ENCODE measurements at regions not wholly inside any gene's neighbourhood (a gene's known extent, or its start where the extent isn't known, plus 50 kb on each side); places are given as distances from the start of the nearest gene placed in this dataset.

DNA sequence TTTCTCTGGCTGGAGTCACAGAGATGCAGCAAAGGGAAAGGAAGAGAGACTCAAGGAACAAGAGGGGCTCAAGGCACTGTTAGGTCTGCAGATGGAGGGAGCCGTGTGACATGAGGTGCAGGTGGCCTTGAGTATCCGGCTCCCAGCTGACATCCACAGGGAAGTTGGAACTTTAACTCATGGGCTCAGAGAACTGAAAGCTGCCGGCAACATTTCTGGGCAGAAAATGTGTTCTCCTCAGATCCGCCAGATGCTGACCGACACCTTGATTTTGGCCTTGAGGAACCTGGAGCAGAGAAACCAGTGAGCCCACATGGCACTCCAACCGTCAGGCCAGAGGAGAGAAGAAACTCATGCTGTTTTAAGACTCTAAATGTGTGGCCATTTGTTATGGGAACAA lies 258.1 kb upstream of the IRX2 start:
- intact Hi-C loops (cut with micrococcal nuclease; ENCODE audit: unreplicated experiment) (no loop called here), in situ Hi-C loops (cut with MboI) (no loop called here)
- H3K4me1 ChIP-seq (ENCODE audit: control insufficient read depth, insufficient read depth, low read length), result no peaks in the 10 kb centered on the region
- no peak overlapping the region for H3K4me3 ChIP-seq
- no peaks in the 10 kb centered on the region for H3K36me3 ChIP-seq (ENCODE audit: control insufficient read depth in 2 of 2, insufficient read depth in 2 of 2, low read length in 1 of 2)
- H3K9me3 ChIP-seq (replicated peaks; ENCODE audit: control insufficient read depth, insufficient read depth, low read length), result no peaks in the 10 kb centered on the region; the same call in 2 of the 3 replicates
- ATAC-seq (no peak), DNase-seq (ENCODE audit: low read depth, low spot score) (no peak), FAIRE-seq (no peak)
- no peaks in the 10 kb centered on the region for H3K79me2 ChIP-seq (ENCODE audit: control insufficient read depth, insufficient read depth, low read length)
- H4K20me1 ChIP-seq (ENCODE audit: control insufficient read depth, insufficient read depth), result no peaks in the 10 kb centered on the region
- WGBS (ENCODE audit: insufficient coverage, insufficient replicate concordance, low lambda C conversion rate, missing lambda C conversion rate), result 32% methylated on average over 6 of the region's 6 CpGs
- RAD21 ChIA-PET (ENCODE audit: unreplicated experiment), result no interaction called here
- CTCF ChIA-PET, result no interaction called here
- SMC1A ChIA-PET (ENCODE audit: uncharacterized antibody, unreplicated experiment), result no interaction called here
- no peak overlapping the region for H3K9ac ChIP-seq (ENCODE audit: control insufficient read depth, insufficient read depth, low read length)
- no peak overlapping the region for H2AFZ ChIP-seq (ENCODE audit: control insufficient read depth, low read depth, low read length)
- POLR2A ChIA-PET, result no interaction called here
- no TSS peak for BruUV-seq (replicated peaks)
- H3K4me2 ChIP-seq (ENCODE audit: control insufficient read depth, insufficient read depth), result no peak overlapping the region
- no peaks in the 10 kb centered on the region for H3K27me3 ChIP-seq (replicated peaks in 1 of 2; ENCODE audit: control insufficient read depth in 2 of 2, insufficient read depth in 2 of 2, low read length in 1 of 2)
- H3K27ac ChIP-seq (ENCODE audit: control insufficient read depth, insufficient read depth), result no peak overlapping the region
- TF ChIP-seq EED (IDR thresholded peaks at IDR 0.05; ENCODE audit: low read depth), result no peak
- TF ChIP-seq ESRRA (IDR thresholded peaks at IDR 0.05; ENCODE audit: low read length), result no peak
- no peak for TF ChIP-seq STAT1 (conservative IDR thresholded peaks at IDR 0.05)
- TF ChIP-seq, protein P1, sequence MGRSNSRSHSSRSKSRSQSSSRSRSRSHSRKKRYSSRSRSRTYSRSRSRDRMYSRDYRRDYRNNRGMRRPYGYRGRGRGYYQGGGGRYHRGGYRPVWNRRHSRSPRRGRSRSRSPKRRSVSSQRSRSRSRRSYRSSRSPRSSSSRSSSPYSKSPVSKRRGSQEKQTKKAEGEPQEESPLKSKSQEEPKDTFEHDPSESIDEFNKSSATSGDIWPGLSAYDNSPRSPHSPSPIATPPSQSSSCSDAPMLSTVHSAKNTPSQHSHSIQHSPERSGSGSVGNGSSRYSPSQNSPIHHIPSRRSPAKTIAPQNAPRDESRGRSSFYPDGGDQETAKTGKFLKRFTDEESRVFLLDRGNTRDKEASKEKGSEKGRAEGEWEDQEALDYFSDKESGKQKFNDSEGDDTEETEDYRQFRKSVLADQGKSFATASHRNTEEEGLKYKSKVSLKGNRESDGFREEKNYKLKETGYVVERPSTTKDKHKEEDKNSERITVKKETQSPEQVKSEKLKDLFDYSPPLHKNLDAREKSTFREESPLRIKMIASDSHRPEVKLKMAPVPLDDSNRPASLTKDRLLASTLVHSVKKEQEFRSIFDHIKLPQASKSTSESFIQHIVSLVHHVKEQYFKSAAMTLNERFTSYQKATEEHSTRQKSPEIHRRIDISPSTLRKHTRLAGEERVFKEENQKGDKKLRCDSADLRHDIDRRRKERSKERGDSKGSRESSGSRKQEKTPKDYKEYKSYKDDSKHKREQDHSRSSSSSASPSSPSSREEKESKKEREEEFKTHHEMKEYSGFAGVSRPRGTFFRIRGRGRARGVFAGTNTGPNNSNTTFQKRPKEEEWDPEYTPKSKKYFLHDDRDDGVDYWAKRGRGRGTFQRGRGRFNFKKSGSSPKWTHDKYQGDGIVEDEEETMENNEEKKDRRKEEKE (IDR thresholded peaks at IDR 0.05), result no peak
- no peak for TF ChIP-seq IKZF1 (conservative IDR thresholded peaks at IDR 0.05)
- TF ChIP-seq NFYB (IDR thresholded peaks at IDR 0.05; ENCODE audit: insufficient read depth, low read depth, low read length), result no peak
- TF ChIP-seq, protein P2, sequence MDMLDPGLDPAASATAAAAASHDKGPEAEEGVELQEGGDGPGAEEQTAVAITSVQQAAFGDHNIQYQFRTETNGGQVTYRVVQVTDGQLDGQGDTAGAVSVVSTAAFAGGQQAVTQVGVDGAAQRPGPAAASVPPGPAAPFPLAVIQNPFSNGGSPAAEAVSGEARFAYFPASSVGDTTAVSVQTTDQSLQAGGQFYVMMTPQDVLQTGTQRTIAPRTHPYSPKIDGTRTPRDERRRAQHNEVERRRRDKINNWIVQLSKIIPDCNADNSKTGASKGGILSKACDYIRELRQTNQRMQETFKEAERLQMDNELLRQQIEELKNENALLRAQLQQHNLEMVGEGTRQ (IDR thresholded peaks at IDR 0.05; ENCODE audit: borderline replicate concordance, low read depth, low read length), result no peak
- TF ChIP-seq, protein P3, sequence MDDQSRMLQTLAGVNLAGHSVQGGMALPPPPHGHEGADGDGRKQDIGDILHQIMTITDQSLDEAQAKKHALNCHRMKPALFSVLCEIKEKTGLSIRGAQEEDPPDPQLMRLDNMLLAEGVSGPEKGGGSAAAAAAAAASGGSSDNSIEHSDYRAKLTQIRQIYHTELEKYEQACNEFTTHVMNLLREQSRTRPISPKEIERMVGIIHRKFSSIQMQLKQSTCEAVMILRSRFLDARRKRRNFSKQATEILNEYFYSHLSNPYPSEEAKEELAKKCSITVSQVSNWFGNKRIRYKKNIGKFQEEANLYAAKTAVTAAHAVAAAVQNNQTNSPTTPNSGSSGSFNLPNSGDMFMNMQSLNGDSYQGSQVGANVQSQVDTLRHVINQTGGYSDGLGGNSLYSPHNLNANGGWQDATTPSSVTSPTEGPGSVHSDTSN (IDR thresholded peaks at IDR 0.05; ENCODE audit: insufficient replicate concordance, low read depth, low read length), result no peak
- TF ChIP-seq FOS (IDR thresholded peaks at IDR 0.05; ENCODE audit: borderline replicate concordance, extremely low read depth, insufficient read length), result no peak
- no peak for TF ChIP-seq CEBPB (IDR thresholded peaks at IDR 0.05; ENCODE audit: borderline replicate concordance in 1 of 2, low read depth in 2 of 2, low read length in 2 of 2)
- TF ChIP-seq, protein P4, sequence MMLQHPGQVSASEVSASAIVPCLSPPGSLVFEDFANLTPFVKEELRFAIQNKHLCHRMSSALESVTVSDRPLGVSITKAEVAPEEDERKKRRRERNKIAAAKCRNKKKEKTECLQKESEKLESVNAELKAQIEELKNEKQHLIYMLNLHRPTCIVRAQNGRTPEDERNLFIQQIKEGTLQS (IDR thresholded peaks at IDR 0.05; ENCODE audit: borderline replicate concordance, extremely low read depth, low read depth, low read length), result no peak
- no peak for TF ChIP-seq ZZZ3 (IDR thresholded peaks at IDR 0.05; ENCODE audit: control insufficient read depth, insufficient read length, low read depth)
- TF ChIP-seq CREB1 (IDR thresholded peaks at IDR 0.05; ENCODE audit: low read depth), result no peak
- no peak for TF ChIP-seq RCOR1 (conservative IDR thresholded peaks at IDR 0.05; ENCODE audit: low read depth, low read length)
- TF ChIP-seq MEF2A (IDR thresholded peaks at IDR 0.05; ENCODE audit: insufficient read depth, low read depth, low read length), result no peak
- TF ChIP-seq, protein P5, sequence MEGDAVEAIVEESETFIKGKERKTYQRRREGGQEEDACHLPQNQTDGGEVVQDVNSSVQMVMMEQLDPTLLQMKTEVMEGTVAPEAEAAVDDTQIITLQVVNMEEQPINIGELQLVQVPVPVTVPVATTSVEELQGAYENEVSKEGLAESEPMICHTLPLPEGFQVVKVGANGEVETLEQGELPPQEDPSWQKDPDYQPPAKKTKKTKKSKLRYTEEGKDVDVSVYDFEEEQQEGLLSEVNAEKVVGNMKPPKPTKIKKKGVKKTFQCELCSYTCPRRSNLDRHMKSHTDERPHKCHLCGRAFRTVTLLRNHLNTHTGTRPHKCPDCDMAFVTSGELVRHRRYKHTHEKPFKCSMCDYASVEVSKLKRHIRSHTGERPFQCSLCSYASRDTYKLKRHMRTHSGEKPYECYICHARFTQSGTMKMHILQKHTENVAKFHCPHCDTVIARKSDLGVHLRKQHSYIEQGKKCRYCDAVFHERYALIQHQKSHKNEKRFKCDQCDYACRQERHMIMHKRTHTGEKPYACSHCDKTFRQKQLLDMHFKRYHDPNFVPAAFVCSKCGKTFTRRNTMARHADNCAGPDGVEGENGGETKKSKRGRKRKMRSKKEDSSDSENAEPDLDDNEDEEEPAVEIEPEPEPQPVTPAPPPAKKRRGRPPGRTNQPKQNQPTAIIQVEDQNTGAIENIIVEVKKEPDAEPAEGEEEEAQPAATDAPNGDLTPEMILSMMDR (IDR thresholded peaks at IDR 0.05 in 2 of 3, conservative IDR thresholded peaks at IDR 0.05 in 1 of 3; ENCODE audit: control insufficient read depth in 2 of 3, extremely low read depth in 1 of 3, insufficient read depth in 1 of 3, low read depth in 3 of 3, low read length in 3 of 3), result no peak
